ENCODE measurements at regions not wholly inside any gene's neighbourhood (a gene's known extent, or its start where the extent isn't known, plus 50 kb on each side); places are given as distances from the start of the nearest gene placed in this dataset.

DNA sequence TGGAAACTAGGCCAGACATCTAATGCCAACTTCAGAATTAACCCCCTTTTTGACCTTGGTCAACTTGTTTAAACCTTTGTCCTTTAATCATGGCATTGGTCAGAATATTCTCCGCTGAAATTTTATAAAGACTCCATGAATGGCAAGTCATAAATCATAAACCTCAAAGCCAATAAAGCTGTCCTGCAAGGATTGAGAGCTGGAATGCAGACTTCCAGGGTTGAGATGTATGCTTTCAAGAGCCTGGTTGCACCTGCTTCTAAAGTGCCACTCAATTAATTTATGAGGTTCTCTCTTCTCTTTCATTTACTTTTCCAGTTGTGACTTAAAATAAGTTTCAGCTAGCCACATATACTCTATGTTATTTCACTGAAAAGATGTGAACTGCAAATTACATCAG is 136.2 kb upstream of the HCCS start:
- TF ChIP-seq, protein P1, sequence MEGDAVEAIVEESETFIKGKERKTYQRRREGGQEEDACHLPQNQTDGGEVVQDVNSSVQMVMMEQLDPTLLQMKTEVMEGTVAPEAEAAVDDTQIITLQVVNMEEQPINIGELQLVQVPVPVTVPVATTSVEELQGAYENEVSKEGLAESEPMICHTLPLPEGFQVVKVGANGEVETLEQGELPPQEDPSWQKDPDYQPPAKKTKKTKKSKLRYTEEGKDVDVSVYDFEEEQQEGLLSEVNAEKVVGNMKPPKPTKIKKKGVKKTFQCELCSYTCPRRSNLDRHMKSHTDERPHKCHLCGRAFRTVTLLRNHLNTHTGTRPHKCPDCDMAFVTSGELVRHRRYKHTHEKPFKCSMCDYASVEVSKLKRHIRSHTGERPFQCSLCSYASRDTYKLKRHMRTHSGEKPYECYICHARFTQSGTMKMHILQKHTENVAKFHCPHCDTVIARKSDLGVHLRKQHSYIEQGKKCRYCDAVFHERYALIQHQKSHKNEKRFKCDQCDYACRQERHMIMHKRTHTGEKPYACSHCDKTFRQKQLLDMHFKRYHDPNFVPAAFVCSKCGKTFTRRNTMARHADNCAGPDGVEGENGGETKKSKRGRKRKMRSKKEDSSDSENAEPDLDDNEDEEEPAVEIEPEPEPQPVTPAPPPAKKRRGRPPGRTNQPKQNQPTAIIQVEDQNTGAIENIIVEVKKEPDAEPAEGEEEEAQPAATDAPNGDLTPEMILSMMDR (IDR thresholded peaks at IDR 0.05): no peak
- TF ChIP-seq POLR2A (IDR thresholded peaks at IDR 0.05) (no peak), POLR2AphosphoS5 (IDR thresholded peaks at IDR 0.05) (no peak)

Data from gastroesophageal sphincter (tissue), 3 donors.